K562 (cell line): ENCODE measurements at regions not wholly inside any gene's neighbourhood (a gene's known extent, or its start where the extent isn't known, plus 50 kb on each side); places are given as distances from the start of the nearest gene placed in this dataset.
A peak's percentile ranks its signal among the peaks of the same experiment; 100 is the strongest.

Experiments
- CREM ChIP-seq: IDR thresholded peaks from 2 replicates; pipeline ENCODE4 v1.6.1; 2014; ENCODE audit warnings: antibody characterized with exemption, low read depth
- GABPB1 ChIP-seq: sonication (generic); formaldehyde crosslinking; IDR thresholded peaks from 2 replicates; pipeline ENCODE4 v1.8.0; 2022; ENCODE audit warnings: mild to moderate bottlenecking, missing genetic modification reagents
- GTF2E2 ChIP-seq: fragments of 200-800 bp; sonication (Bioruptor generic); IDR thresholded peaks from 2 replicates; pipeline ENCODE4 v1.6.1; 2016; ENCODE audit warnings: missing genetic modification characterization, missing compliant biosample characterization
- HDAC6 ChIP-seq: IDR thresholded peaks from 2 replicates; pipeline ENCODE4 v1.6.1; 2012; ENCODE audit warnings: low read depth, mild to moderate bottlenecking, control low read depth, inconsistent platforms, low read length, moderate library complexity
- MEF2A ChIP-seq: IDR thresholded peaks from 2 replicates; pipeline ENCODE4 v1.6.1; 2011; ENCODE audit warnings: low read depth, mild to moderate bottlenecking, low read length, moderate library complexity; ENCODE audit not compliant: control insufficient read depth
- MYC ChIP-seq, 2 experiments: fragments of 250-450 bp in 1 of 2; sonication (Bioruptor Pico) in 1 of 2; IDR thresholded peaks; 2 replicates each; pipeline versions ENCODE4 v1.5.1 to v1.6.1; 2012 to 2021; ENCODE audit warnings: low read depth in 2 of 2, borderline replicate concordance in 1 of 2, improper control_type of control experiment in 1 of 2, low read length in 1 of 2, mild to moderate bottlenecking in 1 of 2, moderate library complexity in 1 of 2
- NFE2 ChIP-seq: IDR thresholded peaks from 2 replicates; pipeline ENCODE4 v1.6.1; 2014; ENCODE audit warnings: antibody characterized with exemption, low read depth
- PRMT5 ChIP-seq: sonication (generic); formaldehyde crosslinking; IDR thresholded peaks from 2 replicates; pipeline ENCODE4 v1.5.0; 2020; ENCODE audit warnings: missing genetic modification reagents
- PRPF4 ChIP-seq: fragments of 200-400 bp; formaldehyde crosslinking; IDR thresholded peaks from one replicate; pipeline ENCODE4 v1.6.1; 2017; ENCODE audit warnings: low read length, low read depth, mild to moderate bottlenecking; ENCODE audit not compliant: insufficient read depth, poor library complexity, severe bottlenecking
- SMAD2 ChIP-seq: fragments of 150-350 bp; IDR thresholded peaks from 2 replicates; pipeline ENCODE4 v1.6.1; 2014; ENCODE audit warnings: low read depth, mild to moderate bottlenecking, low read length
- SUPT5H ChIP-seq: fragments of 450-650 bp; IDR thresholded peaks from 2 replicates; pipeline ENCODE4 v1.6.1; 2016
- TCFL5 ChIP-seq: fragments of 250-450 bp; sonication (Bioruptor Pico); conservative IDR thresholded peaks from 2 replicates; pipeline ENCODE4 v1.6.1; 2021; ENCODE audit warnings: mild to moderate bottlenecking, moderate library complexity, matching md5 sums
- THRA ChIP-seq: fragments of 450-650 bp; IDR thresholded peaks from 2 replicates; pipeline ENCODE4 v1.6.1; 2017; ENCODE audit warnings: mild to moderate bottlenecking, moderate library complexity
- ZC3H4 ChIP-seq: sonication (generic); formaldehyde crosslinking; IDR thresholded peaks from 2 replicates; pipeline ENCODE4 v1.9.0; 2021; ENCODE audit warnings: missing genetic modification reagents, borderline replicate concordance
- ZFX ChIP-seq: sonication (generic); formaldehyde crosslinking; IDR thresholded peaks from 2 replicates; pipeline ENCODE4 v1.8.0; 2022; ENCODE audit warnings: mild to moderate bottlenecking, missing genetic modification reagents, moderate library complexity
- ZNF274 ChIP-seq: IDR thresholded peaks from 2 replicates; pipeline ENCODE4 v1.6.1; 2011; ENCODE audit warnings: low read depth, mild to moderate bottlenecking, low read length, moderate library complexity, borderline replicate concordance
- ZNF318 ChIP-seq, 2 experiments: fragments of 450-650 bp; IDR thresholded peaks; 2 replicates each; pipeline ENCODE4 v1.6.1; 2016; ENCODE audit warnings: mild to moderate bottlenecking in 2 of 2, borderline replicate concordance in 1 of 2, low read depth in 1 of 2, moderate library complexity in 1 of 2
- ZNF408 ChIP-seq: fragments of 250-450 bp; sonication (Bioruptor Pico); IDR thresholded peaks from 2 replicates; pipeline ENCODE4 v1.4.0; 2020; ENCODE audit warnings: low read depth, mild to moderate bottlenecking, moderate library complexity
- ZNF436 ChIP-seq: fragments of 250-450, 450-650 bp; sonication (Bioruptor Pico); formaldehyde crosslinking; IDR thresholded peaks from 2 replicates; pipeline ENCODE4 v1.7.0; 2020; ENCODE audit warnings: mild to moderate bottlenecking

- no peak for TF ChIP-seq ZNF318 (IDR thresholded peaks at IDR 0.05; ENCODE audit: borderline replicate concordance in 1 of 2, low read depth in 1 of 2)
- TF ChIP-seq SUPT5H = no peak
- TF ChIP-seq ZNF274 = no peak
- no peak for TF ChIP-seq MYC (IDR thresholded peaks at IDR 0.05; ENCODE audit: low read depth, low read length)
- no peak for TF ChIP-seq MYC (CRISPR knock-in tag; IDR thresholded peaks at IDR 0.05; ENCODE audit: borderline replicate concordance, low read depth)
- no peak for TF ChIP-seq PRMT5
- no peak for TF ChIP-seq THRA
- no peak for TF ChIP-seq GTF2E2 (tag)
- no peak for TF ChIP-seq ZC3H4 (CRISPR knock-in tag)
- no peak for TF ChIP-seq ZNF408 (CRISPR knock-in tag)
- no peak for TF ChIP-seq ZNF436 (CRISPR knock-in tag)
- TF ChIP-seq TCFL5 (CRISPR knock-in tag) = no peak
- no peak for TF ChIP-seq SMAD2
- TF ChIP-seq ZFX (CRISPR knock-in tag) = no peak
- no peak for TF ChIP-seq MEF2A
- TF ChIP-seq HDAC6 = no peak
- TF ChIP-seq PRPF4 = no peak
- peak; percentile 57 for TF ChIP-seq NFE2
- no peak for TF ChIP-seq GABPB1
- no peak for TF ChIP-seq CREM
Measured at GRCh38 chr4:105061136-105061696, 85.5 kb upstream of the TET2 start (continued).
